ENCODE measurements at regions not wholly inside any gene's neighbourhood (a gene's known extent, or its start where the extent isn't known, plus 50 kb on each side); places are given as distances from the start of the nearest gene placed in this dataset.

- TF ChIP-seq POLR2A (IDR thresholded peaks at IDR 0.05): no peak
- no peak for TF ChIP-seq CTCF (IDR thresholded peaks at IDR 0.05)
Measured at GRCh38 chr14:44795725-44796124, 166.0 kb downstream of the KLHL28 start.

Measured in transverse colon (tissue), 3 donors.